Mucosa of stomach (tissue), 1 donor: ENCODE measurements at regions not wholly inside any gene's neighbourhood (a gene's known extent, or its start where the extent isn't known, plus 50 kb on each side); places are given as distances from the start of the nearest gene placed in this dataset.

ENCODE experiments used
- H3K27me3 ChIP-seq: one replicate; pipeline ENCODE4 v1.7.0; 2013; ENCODE audit warnings: mild to moderate bottlenecking, low read length; ENCODE audit not compliant: control insufficient read depth, insufficient read depth
- H3K36me3 ChIP-seq: one replicate; pipeline ENCODE4 v1.7.0; 2013; ENCODE audit warnings: low read length; ENCODE audit not compliant: control insufficient read depth, insufficient read depth
- H3K4me1 ChIP-seq: one replicate; pipeline ENCODE4 v1.7.0; 2013; ENCODE audit warnings: mild to moderate bottlenecking, low read length; ENCODE audit not compliant: control insufficient read depth, insufficient read depth
- H3K4me3 ChIP-seq: one replicate; pipeline ENCODE4 v1.7.0; 2013; ENCODE audit warnings: low read length
- H3K9ac ChIP-seq: one replicate; pipeline ENCODE4 v1.7.0; 2013; ENCODE audit warnings: mild to moderate bottlenecking, low read length, moderate library complexity
- H3K9me3 ChIP-seq: one replicate; pipeline ENCODE4 v1.7.0; 2013; ENCODE audit warnings: mild to moderate bottlenecking, low read length, moderate library complexity; ENCODE audit not compliant: control insufficient read depth
- donor health status: Pancreatic carcinoma.

DNA sequence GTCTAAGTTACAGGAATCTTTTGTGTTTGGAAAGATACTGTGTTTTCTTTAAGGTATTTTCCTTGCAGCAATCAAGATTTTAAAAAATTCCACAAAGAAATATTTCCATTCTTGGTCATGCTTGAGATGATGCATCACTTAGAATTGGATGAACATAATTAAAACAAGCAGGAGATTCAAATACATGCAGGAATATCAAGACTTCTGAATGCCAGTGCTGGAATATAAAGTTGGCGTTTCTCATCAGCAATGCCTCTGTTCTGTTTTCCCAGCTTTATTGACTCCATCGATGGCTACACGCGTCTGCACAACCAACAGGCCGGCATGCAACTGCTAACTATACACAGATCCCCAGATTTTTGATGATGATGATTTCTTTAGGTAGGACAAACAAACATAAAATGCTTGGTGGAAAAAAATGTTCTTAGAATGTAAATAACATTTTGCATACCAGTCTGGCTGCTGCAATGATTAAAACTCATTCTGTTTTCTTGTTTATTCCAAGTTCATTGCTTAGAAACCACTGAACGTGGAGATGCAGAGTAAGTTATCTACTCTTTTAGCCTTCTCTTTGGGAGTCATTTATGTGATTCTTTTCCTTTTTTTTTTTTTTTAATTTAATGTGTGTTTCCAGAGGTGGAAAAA, 91.3 kb upstream of the FAM171A1 start:
- Histone ChIP-seq H3K9me3 (no peaks in the 10 kb centered on the region), H3K4me1 (no peaks in the 10 kb centered on the region), H3K27me3 (no peaks in the 10 kb centered on the region), H3K4me3 (no peak overlapping the region), H3K9ac (no peak overlapping the region), H3K36me3 (no peaks in the 10 kb centered on the region)

GRCh38 chr10:15461353-15462108, 90.4 kb upstream of the FAM171A1 start:
- Histone ChIP-seq H3K4me3 (no peak overlapping the region), H3K27me3 (no peaks in the 10 kb centered on the region), H3K4me1 (no peaks in the 10 kb centered on the region), H3K9me3 (no peaks in the 10 kb centered on the region), H3K9ac (no peak overlapping the region), H3K36me3 (no peaks in the 10 kb centered on the region)

GRCh38 chr10:15460661-15461060, 89.6 kb upstream of the FAM171A1 start:
- Histone ChIP-seq H3K4me3 (no peak overlapping the region), H3K27me3 (no peaks in the 10 kb centered on the region), H3K9ac (no peak overlapping the region), H3K4me1 (no peaks in the 10 kb centered on the region), H3K9me3 (no peaks in the 10 kb centered on the region), H3K36me3 (no peaks in the 10 kb centered on the region)

DNA sequence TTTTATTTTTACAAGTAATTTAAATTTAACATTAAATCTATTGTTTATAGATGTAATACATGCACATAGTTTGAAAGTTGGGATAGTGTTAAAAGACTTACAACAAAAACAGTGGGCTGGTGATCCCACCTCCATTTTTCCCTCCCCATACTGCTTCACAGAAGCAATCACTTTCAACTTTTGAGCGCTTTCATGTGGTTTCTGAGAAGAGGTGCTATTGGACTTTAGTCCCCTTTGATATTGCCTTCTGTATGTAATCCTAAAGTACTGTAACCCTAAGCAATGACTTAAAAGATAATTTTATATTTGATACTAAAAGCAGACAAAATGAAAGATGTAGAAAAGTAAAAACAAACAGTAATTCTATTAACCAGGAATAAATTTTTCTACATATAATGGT, 88.1 kb upstream of the FAM171A1 start:
- Histone ChIP-seq H3K27me3 (no peaks in the 10 kb centered on the region), H3K9me3 (no peaks in the 10 kb centered on the region), H3K4me1 (no peaks in the 10 kb centered on the region), H3K36me3 (no peaks in the 10 kb centered on the region), H3K4me3 (no peak overlapping the region), H3K9ac (no peak overlapping the region)

- H3K9ac ChIP-seq = no peak overlapping the region
- no peaks in the 10 kb centered on the region for H3K9me3 ChIP-seq
- no peaks in the 10 kb centered on the region for H3K27me3 ChIP-seq
- H3K36me3 ChIP-seq = no peaks in the 10 kb centered on the region
- H3K4me1 ChIP-seq = no peaks in the 10 kb centered on the region
- no peak overlapping the region for H3K4me3 ChIP-seq
These were observed 86.3 kb upstream of the FAM171A1 start for GRCh38 chr10:15457382-15457781.

- H3K27me3 ChIP-seq = no peaks in the 10 kb centered on the region
- no peak overlapping the region for H3K9ac ChIP-seq
- no peaks in the 10 kb centered on the region for H3K9me3 ChIP-seq
- H3K36me3 ChIP-seq = no peaks in the 10 kb centered on the region
- no peaks in the 10 kb centered on the region for H3K4me1 ChIP-seq
- no peak overlapping the region for H3K4me3 ChIP-seq
These were observed 84.4 kb upstream of the FAM171A1 start for GRCh38 chr10:15455456-15455855.

- Histone ChIP-seq H3K4me1 (no peaks in the 10 kb centered on the region), H3K9me3 (no peaks in the 10 kb centered on the region), H3K4me3 (no peak overlapping the region), H3K9ac (no peak overlapping the region), H3K36me3 (no peaks in the 10 kb centered on the region), H3K27me3 (no peaks in the 10 kb centered on the region)
These were observed 82.8 kb upstream of the FAM171A1 start for GRCh38 chr10:15453926-15454325.

GRCh38 chr10:15453457-15453856, 82.4 kb upstream of the FAM171A1 start:
- H3K4me3 ChIP-seq = no peak overlapping the region
- H3K36me3 ChIP-seq = no peaks in the 10 kb centered on the region
- no peaks in the 10 kb centered on the region for H3K27me3 ChIP-seq
- no peaks in the 10 kb centered on the region for H3K4me1 ChIP-seq
- no peaks in the 10 kb centered on the region for H3K9me3 ChIP-seq
- no peak overlapping the region for H3K9ac ChIP-seq

DNA sequence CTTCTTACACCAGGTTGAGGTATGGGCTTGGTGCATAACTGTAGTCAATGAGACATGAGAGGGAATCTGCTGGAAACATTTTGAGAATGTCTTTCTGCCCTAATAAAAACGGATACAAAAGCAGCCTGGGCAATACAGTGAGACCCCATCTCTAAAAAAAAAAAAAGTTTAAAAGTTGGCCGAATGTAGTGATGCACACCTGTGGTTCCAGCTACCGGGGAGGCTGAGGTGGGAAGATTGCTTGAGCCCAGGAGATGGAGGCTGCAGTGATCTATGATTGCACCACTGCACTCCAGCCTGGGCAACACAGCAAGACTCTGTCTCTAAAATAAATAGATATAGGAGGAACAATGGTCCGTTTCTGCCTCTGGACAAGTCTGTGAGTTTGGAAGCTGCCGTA, 81.5 kb upstream of the FAM171A1 start:
- no peaks in the 10 kb centered on the region for H3K36me3 ChIP-seq
- no peaks in the 10 kb centered on the region for H3K4me1 ChIP-seq
- H3K9ac ChIP-seq = no peak overlapping the region
- H3K4me3 ChIP-seq = no peak overlapping the region
- no peaks in the 10 kb centered on the region for H3K9me3 ChIP-seq
- no peaks in the 10 kb centered on the region for H3K27me3 ChIP-seq

GRCh38 chr10:15451137-15452094, 80.3 kb upstream of the FAM171A1 start:
- Histone ChIP-seq H3K36me3 (no peaks in the 10 kb centered on the region), H3K27me3 (no peaks in the 10 kb centered on the region), H3K4me1 (no peaks in the 10 kb centered on the region), H3K9me3 (no peaks in the 10 kb centered on the region), H3K4me3 (no peak overlapping the region), H3K9ac (no peak overlapping the region)

- no peaks in the 10 kb centered on the region for H3K9me3 ChIP-seq
- H3K9ac ChIP-seq = no peak overlapping the region
- H3K4me1 ChIP-seq = no peaks in the 10 kb centered on the region
- no peaks in the 10 kb centered on the region for H3K27me3 ChIP-seq
- no peaks in the 10 kb centered on the region for H3K36me3 ChIP-seq
- H3K4me3 ChIP-seq = no peak overlapping the region
These were observed 77.5 kb upstream of the FAM171A1 start for GRCh38 chr10:15448598-15448997.

DNA sequence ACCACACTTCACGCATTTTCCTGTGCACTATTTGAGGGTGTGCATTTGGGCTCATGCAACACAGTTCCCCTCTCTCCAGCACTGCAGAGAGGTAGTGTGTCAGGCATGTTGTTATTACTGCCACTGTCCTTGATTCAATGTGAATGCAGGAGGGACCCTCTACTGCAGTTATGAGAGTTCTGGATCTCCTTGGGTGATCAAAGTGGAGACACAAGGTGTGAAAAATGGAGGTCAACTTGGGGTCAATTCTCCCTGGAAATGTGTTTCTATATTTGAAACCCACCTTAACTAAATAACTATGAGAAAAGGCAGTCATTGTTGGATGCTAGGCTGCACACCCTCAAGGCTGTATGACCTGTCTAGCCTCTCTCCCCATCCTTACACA, 73.9 kb upstream of the FAM171A1 start:
- Histone ChIP-seq H3K9me3 (no peaks in the 10 kb centered on the region), H3K27me3 (no peaks in the 10 kb centered on the region), H3K9ac (no peak overlapping the region), H3K4me1 (no peaks in the 10 kb centered on the region), H3K36me3 (no peaks in the 10 kb centered on the region), H3K4me3 (no peak overlapping the region)
